ENCODE measurements at regions not wholly inside any gene's neighbourhood (a gene's known extent, or its start where the extent isn't known, plus 50 kb on each side); places are given as distances from the start of the nearest gene placed in this dataset.
"Not testable (repeated sequence)": the region's sequence is repeated elsewhere in the genome, so short reads cannot be mapped to it uniquely, and the experiment has no call there.

- peaks cover 6% of the 10 kb centered on the region for H3K9me3 Mint-ChIP-seq
- no peaks in the 10 kb centered on the region for H3K36me3 Mint-ChIP-seq (ENCODE audit: low read depth)
- H3K4me1 Mint-ChIP-seq (ENCODE audit: low read depth): no peaks in the 10 kb centered on the region
- no peak overlapping the region for H3K4me3 Mint-ChIP-seq
- H3K27me3 Mint-ChIP-seq: no peaks in the 10 kb centered on the region
- H3K27ac Mint-ChIP-seq: no peak overlapping the region
These were observed 120.1 kb downstream of the ZNF486 start for GRCh38 chr19:20287070-20287469.

GRCh38 chr19:20285876-20286275 is 118.9 kb downstream of the ZNF486 start:
- not testable (repeated sequence) for H3K27ac Mint-ChIP-seq; H3K36me3 Mint-ChIP-seq (ENCODE audit: low read depth); H3K4me1 Mint-ChIP-seq (ENCODE audit: low read depth); H3K27me3 Mint-ChIP-seq; H3K9me3 Mint-ChIP-seq; H3K4me3 Mint-ChIP-seq

- Mint-ChIP-seq H3K36me3 (ENCODE audit: low read depth) (no peaks in the 10 kb centered on the region), H3K9me3 (peaks cover 9% of the 10 kb centered on the region), H3K4me3 (no peak overlapping the region), H3K27me3 (no peaks in the 10 kb centered on the region), H3K27ac (no peak overlapping the region), H3K4me1 (ENCODE audit: low read depth) (no peaks in the 10 kb centered on the region)
These were observed 112.5 kb downstream of the ZNF486 start for GRCh38 chr19:20279516-20279915.

- no peaks in the 10 kb centered on the region for H3K4me1 Mint-ChIP-seq (ENCODE audit: low read depth)
- H3K27me3 Mint-ChIP-seq: no peaks in the 10 kb centered on the region
- H3K9me3 Mint-ChIP-seq: peaks cover 8% of the 10 kb centered on the region
- H3K27ac Mint-ChIP-seq: no peak overlapping the region
- no peaks in the 10 kb centered on the region for H3K36me3 Mint-ChIP-seq (ENCODE audit: low read depth)
- no peak overlapping the region for H3K4me3 Mint-ChIP-seq
These were observed 111.3 kb downstream of the ZNF486 start for GRCh38 chr19:20278342-20278741.

GRCh38 chr19:20276732-20277082 is 109.7 kb downstream of the ZNF486 start:
- H3K4me1 Mint-ChIP-seq (ENCODE audit: low read depth); H3K4me3 Mint-ChIP-seq; H3K27ac Mint-ChIP-seq; H3K27me3 Mint-ChIP-seq; H3K9me3 Mint-ChIP-seq; H3K36me3 Mint-ChIP-seq (ENCODE audit: low read depth): not testable (repeated sequence)

GRCh38 chr19:20276011-20276731 is 109.2 kb downstream of the ZNF486 start:
- Mint-ChIP-seq H3K4me3 (no peak overlapping the region), H3K9me3 (peaks cover 3% of the 10 kb centered on the region), H3K27me3 (no peaks in the 10 kb centered on the region), H3K36me3 (ENCODE audit: low read depth) (no peaks in the 10 kb centered on the region), H3K27ac (no peak overlapping the region), H3K4me1 (ENCODE audit: low read depth) (no peaks in the 10 kb centered on the region)

GRCh38 chr19:20273951-20274570 is 107.0 kb downstream of the ZNF486 start:
- H3K27ac Mint-ChIP-seq: no peak overlapping the region
- H3K4me3 Mint-ChIP-seq: no peak overlapping the region
- H3K27me3 Mint-ChIP-seq: peaks cover 4% of the 10 kb centered on the region
- H3K9me3 Mint-ChIP-seq: peaks cover 3% of the 10 kb centered on the region
- no peaks in the 10 kb centered on the region for H3K4me1 Mint-ChIP-seq (ENCODE audit: low read depth)
- no peaks in the 10 kb centered on the region for H3K36me3 Mint-ChIP-seq (ENCODE audit: low read depth)

GRCh38 chr19:20273376-20273775 is 106.4 kb downstream of the ZNF486 start:
- Mint-ChIP-seq H3K9me3 (peaks cover 3% of the 10 kb centered on the region), H3K4me1 (ENCODE audit: low read depth) (no peaks in the 10 kb centered on the region), H3K36me3 (ENCODE audit: low read depth) (no peaks in the 10 kb centered on the region), H3K27me3 (peaks cover 4% of the 10 kb centered on the region), H3K27ac (no peak overlapping the region), H3K4me3 (no peak overlapping the region)

GRCh38 chr19:20272627-20273010 is 105.6 kb downstream of the ZNF486 start:
- H3K27me3 Mint-ChIP-seq; H3K27ac Mint-ChIP-seq; H3K4me3 Mint-ChIP-seq; H3K36me3 Mint-ChIP-seq (ENCODE audit: low read depth); H3K4me1 Mint-ChIP-seq (ENCODE audit: low read depth); H3K9me3 Mint-ChIP-seq: not testable (repeated sequence)

- H3K9me3 Mint-ChIP-seq; H3K27me3 Mint-ChIP-seq; H3K4me1 Mint-ChIP-seq (ENCODE audit: low read depth); H3K36me3 Mint-ChIP-seq (ENCODE audit: low read depth); H3K4me3 Mint-ChIP-seq; H3K27ac Mint-ChIP-seq: not testable (repeated sequence)
These were observed 105.1 kb downstream of the ZNF486 start for GRCh38 chr19:20271927-20272626.

GRCh38 chr19:20271215-20271926 is 104.4 kb downstream of the ZNF486 start:
- no peak overlapping the region for H3K4me3 Mint-ChIP-seq
- peaks cover 4% of the 10 kb centered on the region for H3K27me3 Mint-ChIP-seq
- H3K9me3 Mint-ChIP-seq: no peaks in the 10 kb centered on the region
- H3K36me3 Mint-ChIP-seq (ENCODE audit: low read depth): no peaks in the 10 kb centered on the region
- no peak overlapping the region for H3K27ac Mint-ChIP-seq
- no peaks in the 10 kb centered on the region for H3K4me1 Mint-ChIP-seq (ENCODE audit: low read depth)

- H3K4me3 Mint-ChIP-seq: no peak overlapping the region
- peaks cover 4% of the 10 kb centered on the region for H3K27me3 Mint-ChIP-seq
These were observed 102.4 kb downstream of the ZNF486 start for GRCh38 chr19:20269461-20269860.

GRCh38 chr19:20261513-20261912 is 94.5 kb downstream of the ZNF486 start:
- H3K9me3 Mint-ChIP-seq; H3K4me3 Mint-ChIP-seq; H3K4me1 Mint-ChIP-seq (ENCODE audit: low read depth); H3K36me3 Mint-ChIP-seq (ENCODE audit: low read depth); H3K27ac Mint-ChIP-seq: not testable (repeated sequence)
- H3K27me3 Mint-ChIP-seq: peaks cover 29% of the 10 kb centered on the region

More at GRCh38 chr19:20269461-20269860, 102.4 kb downstream of the ZNF486 start:
- Mint-ChIP-seq H3K27ac (no peak overlapping the region), H3K4me1 (ENCODE audit: low read depth) (no peaks in the 10 kb centered on the region), H3K9me3 (no peaks in the 10 kb centered on the region), H3K36me3 (ENCODE audit: low read depth) (no peaks in the 10 kb centered on the region)

GRCh38 chr19:20260738-20261137 is 93.7 kb downstream of the ZNF486 start:
- H3K36me3 Mint-ChIP-seq (ENCODE audit: low read depth); H3K27ac Mint-ChIP-seq; H3K4me1 Mint-ChIP-seq (ENCODE audit: low read depth); H3K4me3 Mint-ChIP-seq; H3K9me3 Mint-ChIP-seq: not testable (repeated sequence)
- peaks cover 29% of the 10 kb centered on the region for H3K27me3 Mint-ChIP-seq

GRCh38 chr19:20259615-20260014 is 92.6 kb downstream of the ZNF486 start:
- Mint-ChIP-seq H3K27ac (no peak overlapping the region), H3K9me3 (no peaks in the 10 kb centered on the region), H3K36me3 (ENCODE audit: low read depth) (no peaks in the 10 kb centered on the region), H3K27me3 (peaks cover 29% of the 10 kb centered on the region), H3K4me1 (ENCODE audit: low read depth) (no peaks in the 10 kb centered on the region), H3K4me3 (no peak overlapping the region)

Measured in stimulated activated naive CD8-positive, alpha-beta T cell treated with anti-CD3 and anti-CD28 coated beads, Interleukin-15, Interleukin-2, amounts not matched to agents 100 ng/mL and 50 ng/mL, for 24 hours (primary cell).